Stimulated activated CD8-positive, alpha-beta memory T cell treated with anti-CD3 and anti-CD28 coated beads, Interleukin-15, amount 100 ng/mL, for 48 hours (primary cell): ENCODE measurements at regions not wholly inside any gene's neighbourhood (a gene's known extent, or its start where the extent isn't known, plus 50 kb on each side); places are given as distances from the start of the nearest gene placed in this dataset.

Experiments
- DNase-seq, 2 donors: peaks; one replicate each; pipeline ENCODE4 v3.0.0-alpha.2; 2020; ENCODE audit warnings: low read depth in 2 of 2

DNA sequence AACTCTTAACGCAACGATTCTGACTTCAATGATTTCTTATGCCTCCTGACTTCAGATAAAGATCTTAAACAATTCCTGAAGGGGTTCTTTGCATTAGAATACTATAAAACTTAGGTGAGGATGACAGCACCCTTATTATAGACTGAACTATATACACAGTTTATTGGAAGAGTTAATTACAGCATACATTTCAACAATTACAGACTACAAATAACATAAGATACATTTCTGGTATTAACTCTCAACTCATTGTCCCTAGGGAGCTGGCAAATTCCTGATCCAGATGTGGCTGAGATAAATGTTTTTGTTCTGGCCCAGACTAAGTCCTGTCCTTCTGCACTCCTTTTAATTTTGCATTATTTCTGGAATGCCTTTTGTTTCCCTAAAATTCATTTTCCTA lies 155.5 kb upstream of the TMC3 start:
- no peak for DNase-seq

DNA sequence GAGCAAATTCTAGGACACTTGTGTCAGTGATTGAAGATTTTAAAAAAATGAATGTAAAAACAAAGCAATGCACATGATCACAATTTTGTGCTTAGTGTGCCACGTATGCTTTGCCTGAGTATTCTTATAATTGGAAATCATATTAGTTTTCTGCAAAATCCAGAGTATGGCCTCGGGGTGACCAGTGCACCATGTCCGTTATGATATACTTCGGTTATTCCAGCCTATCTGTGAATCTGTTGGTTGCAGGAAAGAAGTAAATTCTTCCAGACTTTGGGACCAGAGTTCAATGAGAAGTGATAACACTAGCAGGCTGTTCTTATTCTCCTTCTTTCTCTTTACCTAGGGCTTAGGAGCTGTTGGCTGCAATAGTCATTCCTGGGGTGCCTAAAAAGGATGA lies 152.0 kb upstream of the TMC3 start:
- DNase-seq: no peak

DNA sequence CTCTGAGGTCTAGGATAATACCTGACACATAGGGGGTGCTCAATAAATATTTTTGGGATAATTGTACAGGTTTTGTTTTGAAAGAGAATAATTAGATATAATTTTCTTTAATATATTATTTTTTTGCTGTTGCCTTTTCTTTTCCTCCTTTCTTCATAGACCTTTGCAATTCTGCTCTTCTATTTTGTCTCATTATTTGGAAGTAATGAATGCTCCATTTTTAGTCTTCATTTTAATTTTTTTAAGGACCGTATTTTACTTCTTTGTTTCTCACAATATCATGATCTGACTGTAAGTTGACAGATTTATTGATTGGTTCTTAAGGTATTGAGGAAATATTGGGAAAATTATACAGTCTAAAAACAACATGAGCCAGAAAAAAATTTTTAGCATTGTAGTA lies 150.5 kb upstream of the TMC3 start:
- no peak for DNase-seq

DNA sequence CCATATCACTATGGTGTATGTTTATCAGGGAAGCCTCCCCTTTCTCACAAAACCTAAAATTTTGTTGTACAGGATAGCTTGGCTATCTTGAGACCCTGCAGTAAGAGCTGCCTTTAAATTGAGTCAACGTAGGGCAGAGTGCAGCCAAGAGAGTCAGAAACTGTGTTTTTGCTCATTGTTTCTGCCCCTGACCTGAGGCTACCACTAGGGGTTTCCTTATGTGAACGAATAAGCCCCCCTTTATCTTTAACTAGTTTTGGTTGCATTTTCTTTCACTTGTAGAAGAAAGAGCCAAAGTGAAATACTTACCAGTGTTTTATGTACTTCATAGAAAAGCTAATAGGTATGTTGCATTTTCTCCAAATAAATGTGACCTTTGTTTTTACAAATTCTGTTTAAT lies 149.9 kb upstream of the TMC3 start:
- no peak for DNase-seq

DNA sequence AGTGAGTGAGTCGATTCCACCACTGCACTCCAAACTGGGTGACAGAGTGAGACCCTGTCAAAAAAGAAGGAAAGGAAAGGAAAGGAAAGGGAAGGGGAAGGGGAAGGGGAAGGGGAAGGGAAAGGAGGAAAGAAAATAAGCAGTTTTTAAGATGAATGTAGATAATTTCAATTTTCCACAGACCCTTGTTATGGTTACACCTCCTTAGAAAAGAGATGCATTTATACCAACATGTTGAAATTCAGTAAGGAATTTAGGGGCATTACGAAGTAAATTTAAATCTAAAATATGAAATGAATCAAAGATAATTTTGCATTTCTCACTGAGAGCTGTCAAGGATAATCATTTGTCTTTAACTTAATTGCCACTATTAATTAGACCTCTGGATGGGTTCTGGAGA lies 146.5 kb upstream of the TMC3 start:
- DNase-seq: no peak

DNA sequence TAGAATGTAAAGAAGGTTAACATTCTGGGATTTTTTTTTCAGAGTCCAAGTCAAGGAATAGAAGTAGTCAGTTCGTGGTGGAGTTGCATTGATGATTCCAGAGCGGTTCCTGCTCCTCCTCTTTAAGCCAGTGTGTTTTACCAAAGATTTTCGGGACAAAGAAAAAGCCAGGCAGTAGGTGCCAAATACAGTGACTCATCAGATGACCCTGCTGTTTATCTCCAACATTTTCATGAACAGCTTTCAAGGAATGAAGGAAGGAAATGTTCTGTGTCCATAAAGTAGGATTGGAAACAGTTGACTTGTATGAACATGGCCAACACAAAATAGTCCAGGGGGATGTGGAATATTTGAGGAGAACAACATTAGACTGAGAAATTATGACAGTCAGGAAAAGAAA lies 142.4 kb upstream of the TMC3 start:
- no peak for DNase-seq

DNA sequence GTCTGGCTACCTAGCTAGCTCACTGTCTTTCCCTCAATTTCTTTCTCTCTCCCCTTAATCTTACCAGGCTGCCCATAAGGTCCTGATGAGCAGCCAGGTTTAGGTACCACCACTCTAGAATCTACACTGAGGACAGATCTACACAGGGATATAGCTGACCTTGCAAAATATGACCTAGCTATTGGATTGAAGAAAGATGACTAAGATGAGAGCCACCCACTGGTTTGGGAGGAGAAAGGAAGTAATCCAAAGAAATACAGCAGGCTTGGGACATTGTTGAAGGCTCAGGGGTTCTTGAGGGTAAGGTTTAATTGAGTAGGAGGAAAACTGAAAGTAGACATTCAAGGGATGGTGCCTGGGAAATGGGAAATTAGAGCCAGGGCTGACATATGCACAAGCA lies 142.0 kb upstream of the TMC3 start:
- no peak for DNase-seq

DNA sequence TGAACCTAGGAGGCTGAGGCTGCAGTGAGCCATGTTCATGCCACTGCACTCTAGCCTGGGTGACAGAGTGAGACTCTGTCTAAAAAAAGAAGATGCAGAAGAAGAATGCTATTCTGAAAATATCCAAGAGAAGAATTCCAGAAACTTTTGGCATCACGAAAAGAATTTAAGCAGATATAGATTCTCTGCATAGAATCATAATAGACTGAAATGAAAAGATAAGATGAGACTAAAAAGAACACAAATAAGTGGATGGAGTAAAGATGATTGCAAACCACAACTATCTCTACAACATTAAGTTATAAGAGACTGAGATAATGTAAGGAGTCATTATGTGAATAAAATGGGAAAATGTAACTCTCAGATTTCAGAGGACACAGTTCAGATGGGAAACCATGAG lies 140.7 kb upstream of the TMC3 start:
- no peak for DNase-seq

DNA sequence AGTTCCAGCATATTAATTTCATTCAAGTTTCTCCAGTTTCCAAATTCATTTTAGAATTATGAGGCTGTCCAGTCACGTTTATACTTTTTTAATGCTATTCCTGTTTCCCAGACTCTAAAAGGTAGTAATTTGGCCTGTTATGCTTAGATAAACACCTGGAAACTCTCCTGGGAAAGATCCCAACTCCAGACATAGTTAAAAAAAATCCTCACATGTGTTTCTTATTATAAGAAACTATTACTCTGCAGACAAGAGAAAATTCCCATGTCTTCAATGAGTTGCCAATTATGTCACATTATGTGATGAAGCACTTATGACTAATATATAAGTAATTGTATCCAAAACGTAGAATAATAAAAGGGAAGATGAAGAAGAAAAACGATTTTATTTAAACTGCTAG lies 137.1 kb upstream of the TMC3 start:
- no peak for DNase-seq

DNA sequence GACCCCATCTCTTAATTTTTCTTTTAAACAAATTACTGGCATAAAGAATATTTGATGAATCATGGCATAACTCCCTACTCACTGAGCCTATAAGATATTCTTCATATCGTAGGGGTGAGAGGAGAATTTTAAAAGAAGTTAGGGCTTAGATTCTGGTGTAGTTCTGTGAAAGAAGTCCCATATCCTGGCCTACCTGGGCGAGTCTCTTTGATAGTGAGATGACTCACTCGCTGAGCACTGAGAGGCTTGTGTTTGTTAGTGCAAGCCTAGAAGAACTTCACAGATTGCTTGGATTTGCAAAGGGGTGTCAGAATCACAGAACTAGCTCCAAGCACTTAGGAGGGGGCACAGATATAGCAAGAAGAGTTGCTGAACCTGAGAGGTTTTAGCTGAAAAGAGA lies 133.8 kb upstream of the TMC3 start:
- DNase-seq: no peak

DNA sequence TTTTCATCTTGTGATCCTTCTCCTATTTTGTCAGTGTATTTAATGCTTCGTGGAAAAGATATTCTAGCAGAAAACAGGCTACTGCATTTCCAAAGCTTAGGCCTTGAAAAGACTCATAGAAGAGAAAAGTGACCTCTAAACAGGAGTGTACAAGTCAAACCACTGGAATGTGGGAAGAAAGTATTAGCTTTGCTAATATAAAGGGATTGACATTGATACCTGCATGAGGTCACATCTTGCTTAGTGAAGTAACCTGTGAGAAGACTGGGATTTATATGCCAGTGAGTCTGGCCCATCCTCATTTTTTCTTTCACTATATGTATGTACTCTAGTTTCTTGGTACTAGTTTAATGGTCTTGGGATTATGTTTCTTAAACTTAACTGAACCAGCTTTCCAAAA lies 132.9 kb upstream of the TMC3 start:
- no peak for DNase-seq

DNA sequence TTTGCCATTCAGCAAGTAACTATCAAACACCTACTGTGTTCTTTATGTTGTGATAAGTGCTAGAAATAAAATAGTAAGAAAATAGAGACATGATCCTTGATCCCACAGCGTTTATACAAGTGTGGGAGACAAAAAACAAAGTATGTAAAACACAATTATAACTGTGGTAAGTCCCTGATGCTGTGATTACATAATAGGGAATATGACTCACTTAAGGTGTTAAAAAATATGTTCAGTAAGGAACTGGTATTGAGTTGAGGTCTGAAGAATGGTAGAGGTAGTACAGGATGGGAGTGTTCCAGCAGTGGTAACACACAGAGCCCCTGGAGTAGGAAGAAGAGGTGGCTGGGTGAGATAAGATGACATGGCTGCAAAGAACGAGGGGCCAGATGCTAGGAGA lies 132.1 kb upstream of the TMC3 start:
- DNase-seq: no peak

DNA sequence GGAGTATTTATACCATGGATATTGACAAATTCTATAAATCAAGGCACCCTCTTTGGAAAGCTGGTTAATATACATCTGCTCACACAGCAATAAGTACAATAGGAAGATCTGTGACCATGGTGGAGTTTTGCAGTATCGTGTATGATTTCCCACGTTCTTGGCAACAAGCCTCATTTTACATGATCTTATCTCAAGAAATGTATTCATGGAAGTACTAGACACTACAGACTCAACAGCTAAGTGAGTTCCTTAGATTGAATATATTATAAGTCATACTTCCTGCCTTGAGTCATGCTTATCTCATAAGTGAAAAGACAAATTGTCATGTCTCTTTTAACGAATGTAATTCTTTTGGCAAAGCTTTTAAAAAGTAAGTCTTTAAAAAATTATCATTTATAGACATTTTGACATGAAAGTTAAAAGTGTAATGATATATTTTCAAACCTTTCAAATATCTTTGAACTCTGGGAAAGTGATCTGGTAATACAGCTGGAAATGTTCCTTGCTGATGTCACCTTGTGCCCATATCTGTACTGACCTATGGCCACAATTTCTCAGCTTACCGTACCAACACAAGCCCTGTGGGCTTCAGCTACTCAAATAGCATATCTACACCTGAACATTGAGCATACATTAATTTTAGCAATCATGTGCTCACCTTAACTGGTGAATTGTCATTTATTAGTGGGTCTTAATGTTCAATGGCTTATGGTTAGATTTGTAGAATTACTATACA lies 130.3 kb upstream of the TMC3 start:
- DNase-seq: no peak

DNA sequence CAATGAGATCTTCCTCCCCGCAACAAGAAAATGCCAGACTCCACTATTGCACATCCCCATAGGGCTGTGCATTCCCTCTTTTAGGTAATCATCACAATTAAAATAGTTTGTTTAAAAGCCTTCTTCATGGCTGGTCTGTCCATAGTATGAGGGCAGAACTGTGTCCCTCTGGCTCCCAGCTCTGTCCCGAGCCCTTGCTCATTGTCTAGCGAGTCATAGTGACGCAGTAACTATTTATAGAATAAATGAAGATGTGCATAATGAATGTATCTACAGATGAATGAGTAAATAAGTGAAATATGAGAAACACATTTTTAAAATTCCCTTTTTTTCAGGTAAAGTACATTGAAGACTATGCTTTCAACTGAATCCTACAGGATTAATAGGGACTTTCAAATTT lies 128.4 kb upstream of the TMC3 start:
- no peak for DNase-seq

DNA sequence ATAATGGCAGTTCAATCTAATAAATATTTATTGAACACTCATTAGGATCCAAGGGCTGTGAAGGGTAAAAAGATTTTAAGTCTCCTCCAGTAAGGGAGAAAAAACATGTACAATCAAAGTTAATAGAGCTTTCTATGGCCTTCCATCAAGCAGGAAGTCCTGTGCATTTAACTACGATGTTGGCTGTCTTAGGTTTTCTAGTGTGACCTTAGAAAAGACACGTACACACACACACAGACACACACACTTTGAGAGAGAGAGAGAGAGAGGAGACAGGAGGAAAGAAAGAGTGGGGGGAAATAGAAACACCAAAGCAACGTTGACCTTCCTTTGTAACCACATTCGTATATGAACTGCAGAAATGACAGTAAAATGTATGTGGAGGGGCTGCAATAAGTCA lies 126.1 kb upstream of the TMC3 start:
- DNase-seq: no peak

DNA sequence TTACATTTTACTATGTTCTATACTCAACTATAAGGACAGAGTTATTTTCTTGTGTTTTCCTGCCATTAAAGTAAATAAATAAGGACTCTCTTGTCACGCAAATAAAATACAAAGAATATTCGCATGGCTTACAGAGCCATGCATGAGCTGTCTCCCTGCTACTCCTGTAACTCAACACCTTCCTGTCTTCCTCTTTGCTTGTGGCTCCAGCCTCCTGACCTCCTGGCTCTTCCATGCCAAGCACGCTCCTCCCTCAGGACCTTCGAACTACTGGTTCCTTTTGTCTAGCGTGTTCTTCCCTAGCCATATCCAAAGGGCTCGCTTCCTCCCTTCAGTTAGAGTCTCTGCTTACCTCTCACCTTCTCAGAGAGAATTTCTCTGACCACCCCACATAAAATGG lies 124.3 kb upstream of the TMC3 start:
- no peak for DNase-seq

DNA sequence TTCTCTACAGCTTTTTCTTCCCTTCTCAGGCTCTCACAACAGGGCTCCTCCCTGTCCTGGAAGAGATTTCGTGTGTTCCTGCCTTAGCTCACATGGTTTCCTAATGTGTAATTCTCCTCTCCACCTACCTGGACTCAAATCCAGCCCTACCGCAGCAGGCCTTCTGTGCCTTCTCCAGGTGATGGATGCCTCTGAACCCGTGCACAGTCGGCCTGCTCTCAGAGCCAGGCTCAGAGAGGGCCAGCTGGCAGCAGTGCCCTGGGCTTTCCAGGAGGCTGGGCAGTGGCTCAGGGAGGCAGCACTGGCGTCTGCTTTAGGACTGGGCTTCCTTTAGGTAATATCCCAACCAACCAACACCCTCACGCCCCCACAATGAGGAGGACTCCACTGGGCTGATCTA lies 123.2 kb upstream of the TMC3 start:
- DNase-seq: no peak

DNA sequence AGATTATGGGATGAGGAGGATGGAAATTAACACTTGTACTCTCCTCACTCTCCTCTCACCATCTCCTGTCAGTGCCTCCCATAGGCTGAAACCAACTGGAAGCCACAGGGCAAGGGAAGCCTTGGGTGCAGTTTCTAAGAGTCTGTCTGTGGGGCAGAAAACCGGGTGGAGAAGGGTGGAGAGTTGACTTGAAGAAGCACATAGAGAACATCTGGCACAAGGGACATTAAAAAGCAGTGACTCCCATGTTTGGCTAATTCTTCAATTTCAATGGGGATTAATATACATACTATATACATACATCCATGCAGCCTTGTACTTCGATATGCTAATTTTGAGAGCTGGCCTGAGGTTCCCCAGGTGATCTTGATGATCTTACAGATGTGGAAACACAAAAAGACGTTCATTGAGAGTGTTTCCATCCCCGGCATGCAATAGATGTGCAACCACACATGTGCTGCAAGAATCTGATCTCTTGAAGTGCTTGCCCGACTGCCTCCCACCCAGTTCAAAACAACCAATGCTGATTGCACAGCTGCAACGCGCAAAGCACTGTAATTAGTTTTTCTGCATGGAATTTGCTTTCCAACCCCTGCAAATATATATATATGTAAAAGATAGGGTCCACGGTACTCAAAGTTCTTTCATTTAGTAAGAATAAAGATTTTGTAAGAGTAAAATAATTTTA lies 121.9 kb upstream of the TMC3 start:
- no peak for DNase-seq

DNA sequence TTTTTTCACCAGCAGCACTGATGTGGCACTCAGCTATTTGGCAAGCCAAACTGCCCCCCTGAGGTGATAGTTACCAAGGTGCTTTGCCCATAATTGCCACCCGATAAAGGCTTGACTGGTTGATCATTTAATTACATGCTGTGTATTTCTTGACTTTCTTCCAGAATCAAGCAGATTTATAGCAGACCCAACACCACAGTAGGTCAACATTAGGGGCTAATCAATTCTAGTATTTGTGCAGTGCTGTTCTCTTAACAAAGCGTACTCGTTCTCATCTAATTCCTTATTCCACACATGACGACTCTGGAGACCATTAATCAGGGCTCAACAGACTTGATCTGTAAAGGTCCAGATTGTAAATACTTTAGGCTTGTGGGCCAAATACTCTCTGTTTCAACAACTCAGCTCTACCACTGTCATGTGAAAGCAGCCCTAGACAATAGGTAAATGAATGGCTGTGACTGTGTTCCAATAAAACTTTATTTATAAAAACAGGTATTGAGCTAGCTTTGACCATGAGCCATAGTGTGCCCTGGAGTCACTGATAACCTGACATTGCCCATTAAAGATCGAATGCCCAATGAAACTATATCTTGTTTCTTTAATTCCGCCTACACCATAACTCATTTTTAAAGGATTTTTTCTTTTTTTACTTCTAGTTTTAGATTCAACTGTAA lies 119.1 kb upstream of the TMC3 start:
- no peak for DNase-seq

DNA sequence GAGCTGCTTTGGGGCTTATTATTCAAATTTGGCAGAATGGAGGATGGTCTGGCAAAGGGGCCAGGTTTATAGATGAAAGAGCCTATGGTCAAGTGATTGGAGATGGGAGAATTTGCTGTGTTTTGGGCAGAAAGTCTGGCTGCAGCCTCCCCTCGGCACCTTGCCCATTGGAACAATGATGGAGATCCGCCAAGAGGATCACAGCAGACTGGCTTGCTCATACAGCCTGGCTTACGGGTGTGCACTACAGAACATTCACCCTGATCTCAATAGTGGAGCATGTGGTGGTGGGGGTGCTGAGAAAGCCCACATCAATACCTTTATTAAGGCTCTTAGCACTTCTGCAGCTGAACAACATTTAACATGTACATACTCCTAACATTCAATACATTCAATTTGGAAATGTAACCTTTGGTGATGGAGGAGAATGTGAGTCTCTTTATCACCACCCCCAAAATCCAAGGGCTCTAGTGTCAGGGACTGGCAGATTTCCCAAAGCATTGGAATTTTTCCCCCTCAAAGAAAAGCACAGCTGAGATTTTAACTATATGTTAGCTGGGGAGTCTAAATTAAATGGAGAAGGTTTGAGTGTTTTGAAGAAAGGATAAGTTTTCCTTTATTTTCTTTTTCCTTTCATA lies 118.4 kb upstream of the TMC3 start:
- DNase-seq: no peak

DNA sequence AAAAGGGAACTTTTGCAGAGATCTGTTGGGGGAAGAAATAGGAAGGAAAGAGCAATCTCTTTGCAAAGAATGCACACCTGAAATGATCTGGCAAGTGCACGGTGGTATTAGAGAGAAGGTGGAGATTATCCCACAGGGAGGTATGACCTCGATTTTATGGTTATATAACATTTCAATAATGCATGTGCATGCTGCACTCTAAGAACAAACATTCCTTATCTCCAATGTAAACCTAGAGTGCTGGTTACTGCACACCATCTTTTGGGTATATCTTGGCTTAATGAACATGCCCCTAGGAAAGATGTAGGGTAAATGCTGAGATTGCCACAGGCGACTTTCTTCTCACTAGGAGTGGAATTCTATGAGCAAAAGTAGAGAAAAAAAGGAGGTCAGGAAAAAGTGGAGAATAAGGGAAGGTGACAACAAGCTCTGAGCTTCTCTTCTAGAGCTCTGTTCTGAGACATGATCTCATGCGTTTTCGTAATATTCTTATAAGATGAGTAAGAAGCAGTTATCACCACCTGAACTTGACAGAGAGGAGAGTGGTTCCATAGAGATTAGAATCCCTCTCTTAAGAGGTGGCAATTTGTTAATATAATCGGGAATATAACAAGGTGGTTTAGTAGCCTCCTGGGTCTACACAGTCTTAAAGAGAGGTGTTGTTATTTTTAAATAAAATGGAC lies 117.5 kb upstream of the TMC3 start:
- DNase-seq: no peak

DNA sequence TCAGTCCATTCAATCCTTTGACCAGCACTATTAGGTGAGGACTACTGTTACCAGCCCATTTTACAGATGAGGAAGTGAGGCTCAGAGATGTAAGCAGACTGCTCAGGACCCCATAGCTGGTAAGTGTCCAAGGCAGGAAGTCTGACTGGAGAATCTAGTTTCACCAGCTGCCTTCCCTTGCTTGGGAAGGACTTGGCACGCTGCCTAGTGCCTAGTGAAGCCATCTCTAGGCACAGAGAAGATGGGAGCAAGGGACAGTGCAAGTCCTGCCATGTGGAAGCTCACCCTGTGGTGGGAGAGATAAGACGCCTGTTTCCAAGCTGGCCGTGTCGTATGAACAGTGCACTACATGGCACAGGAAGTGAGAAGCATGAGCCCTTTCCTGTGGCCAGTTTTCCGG lies 111.8 kb upstream of the TMC3 start:
- DNase-seq: no peak
